T-cell (primary cell): ENCODE measurements at regions not wholly inside any gene's neighbourhood (a gene's known extent, or its start where the extent isn't known, plus 50 kb on each side); places are given as distances from the start of the nearest gene placed in this dataset.

Experiments used
- ATAC-seq, 4 experiments: fragments of 200-7000 bp in 3 of 4; fragments of 150-1000 bp in 1 of 4; cut with Tn5 transposase; replicated peaks in 1 of 4; 1 replicate in 3 of 4; 2 replicates in 1 of 4; pipeline ENCODE4 v1.10.0; 2021; ENCODE audit warnings: moderate library complexity in 3 of 4, mild to moderate bottlenecking in 2 of 4, moderate number of reproducible peaks in 1 of 4
- CTCF ChIA-PET, 2 donors: fragments of 300-600 bp; sonication (Branson Sonifier 250); formaldehyde crosslinking; loops; one replicate each; lab custom pipeline; 2022; ENCODE audit warnings: antibody characterized with exemption in 2 of 2; lab: Charles Lee
- POLR2A ChIA-PET, 2 donors: fragments of 300-600 bp; sonication (Branson Sonifier 250); formaldehyde crosslinking; loops; one replicate each; lab custom pipeline; 2022; ENCODE audit warnings: antibody characterized with exemption in 2 of 2; lab: Charles Lee
- DNase-seq, 35 experiments: peaks; one replicate each; pipeline versions ENCODE4 v3.0.0 to v3.0.0-alpha.2; 2013 to 2023
- H3K27ac ChIP-seq: one replicate; pipeline ENCODE4 v1.5.1; 2013; ENCODE audit warnings: low read length
- H3K27me3 ChIP-seq, 2 experiments: replicated peaks in 1 of 2; 1 replicate in 1 of 2; 2 replicates in 1 of 2; pipeline versions ENCODE4 v1.6.1 to v1.7.0; 2013; ENCODE audit warnings: low read length in 1 of 2, mixed read lengths in 1 of 2; ENCODE audit not compliant: control insufficient read depth in 2 of 2, insufficient read depth in 2 of 2; ENCODE audit errors: extremely low read depth in 1 of 2
- H3K36me3 ChIP-seq, 2 donors: 1 replicate in 1 of 2; 2 replicates in 1 of 2; pipeline versions ENCODE4 v1.6.1 to v1.7.0; 2013; ENCODE audit warnings: low read length in 1 of 2; ENCODE audit not compliant: control insufficient read depth in 2 of 2, insufficient read depth in 1 of 2; ENCODE audit errors: extremely low read depth in 1 of 2
- H3K4me1 ChIP-seq, 2 experiments: 1 replicate in 1 of 2; 2 replicates in 1 of 2; pipeline versions ENCODE4 v1.6.1 to v1.7.0; 2013; ENCODE audit warnings: low read length in 2 of 2, mixed read lengths in 1 of 2; ENCODE audit not compliant: insufficient read depth in 2 of 2, control insufficient read depth in 1 of 2; ENCODE audit errors: extremely low read depth in 1 of 2
- H3K4me3 ChIP-seq, 2 donors: 1 replicate in 1 of 2; 2 replicates in 1 of 2; pipeline versions ENCODE4 v1.5.1 to v1.7.0; 2013; ENCODE audit warnings: mild to moderate bottlenecking in 2 of 2, low read length in 1 of 2, moderate library complexity in 1 of 2; ENCODE audit not compliant: control insufficient read depth in 1 of 2; ENCODE audit errors: extremely low read depth in 1 of 2
- H3K9me3 ChIP-seq: 2 replicates; pipeline ENCODE4 v1.7.0; 2013
- H3K27ac Mint-ChIP-seq, 2 donors: one replicate each; pipeline ENCODE4 v1.8.0; 2020 to 2021; ENCODE audit warnings: mild to moderate bottlenecking in 2 of 2, mixed read lengths in 2 of 2
- H3K27me3 Mint-ChIP-seq, 2 donors: one replicate each; pipeline ENCODE4 v1.8.0; 2021 to 2022; ENCODE audit warnings: mixed read lengths in 2 of 2
- H3K36me3 Mint-ChIP-seq: one replicate; pipeline ENCODE4 v1.8.0; 2021; ENCODE audit warnings: mixed read lengths
- H3K4me1 Mint-ChIP-seq, 3 donors: one replicate each; pipeline ENCODE4 v1.8.0; 2020 to 2022; ENCODE audit warnings: mixed read lengths in 3 of 3, mild to moderate bottlenecking in 1 of 3
- H3K4me3 Mint-ChIP-seq, 3 donors: one replicate each; pipeline ENCODE4 v1.8.0; 2020 to 2022; ENCODE audit warnings: mild to moderate bottlenecking in 3 of 3, mixed read lengths in 3 of 3, moderate library complexity in 3 of 3
- H3K9me3 Mint-ChIP-seq, 3 donors: one replicate each; pipeline ENCODE4 v1.8.0; 2020 to 2022; ENCODE audit warnings: mixed read lengths in 3 of 3
- WGBS: methylation state at CpG from one replicate; pipeline ENCODE4 v1.1.5; 2013; ENCODE audit warnings: missing lambda C conversion rate; ENCODE audit not compliant: insufficient coverage; 5-methylcytosine and 5-hydroxymethylcytosine counted together

- H3K27ac Mint-ChIP-seq: no peak overlapping the region
- no peaks in the 10 kb centered on the region for H3K36me3 ChIP-seq
- H3K4me3 Mint-ChIP-seq: no peak overlapping the region
- H3K4me1 ChIP-seq: no peaks in the 10 kb centered on the region
- H3K27ac ChIP-seq: no peak overlapping the region
- no peaks in the 10 kb centered on the region for H3K4me1 Mint-ChIP-seq
- ChIA-PET POLR2A (interaction anchor here in 1 of 2 donors (0.7 kb wide), 1 partner anchor 92 kb away, joined by 3 read pairs; no protein-coding TSS in a partner anchor), CTCF (no interaction called here)
- peaks cover 0 to 3% of the 10 kb centered on the region in 2 experiments for H3K27me3 ChIP-seq
- H3K9me3 ChIP-seq: no peaks in the 10 kb centered on the region
- ATAC-seq (no peak), DNase-seq (no peak)
- no peaks in the 10 kb centered on the region for H3K9me3 Mint-ChIP-seq
- WGBS: 79% methylated on average over 4 of the region's 9 CpGs
- H3K36me3 Mint-ChIP-seq: no peaks in the 10 kb centered on the region
- peaks cover 16 to 19% of the 10 kb centered on the region in 2 donors for H3K27me3 Mint-ChIP-seq
- no peak overlapping the region for H3K4me3 ChIP-seq
These were observed 376.4 kb downstream of the INSIG2 start for GRCh38 chr2:118464546-118465265.

DNA sequence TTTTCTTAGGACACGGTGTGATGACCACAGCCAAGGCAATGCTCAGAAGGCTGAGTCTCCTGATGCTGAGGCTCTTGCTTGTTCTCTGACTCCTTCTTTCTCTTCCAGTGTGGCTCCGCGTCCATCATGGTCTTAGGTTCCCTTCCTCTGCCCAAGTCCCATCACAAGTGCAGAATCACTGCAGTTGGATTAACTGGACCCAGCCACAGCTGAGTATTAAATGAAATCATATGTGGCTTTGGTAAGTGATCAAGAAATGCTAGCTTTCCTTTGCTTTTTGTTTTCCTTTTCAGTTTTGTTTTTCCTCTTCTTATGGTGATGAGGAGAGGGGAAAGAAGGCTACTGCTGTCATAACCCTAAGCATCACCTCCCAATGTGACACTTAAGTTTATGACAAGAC is 375.8 kb downstream of the INSIG2 start:
- peaks cover 14 to 15% of the 10 kb centered on the region in 2 donors for H3K27me3 Mint-ChIP-seq
- ChIA-PET CTCF (no interaction called here), POLR2A (no interaction called here)
- Histone ChIP-seq H3K36me3 (no peaks in the 10 kb centered on the region), H3K9me3 (no peaks in the 10 kb centered on the region), H3K27ac (no peak overlapping the region), H3K27me3 (peaks cover 0 to 1% of the 10 kb centered on the region in 2 experiments), H3K4me3 (no peak overlapping the region), H3K4me1 (no peaks in the 10 kb centered on the region)
- H3K36me3 Mint-ChIP-seq: no peaks in the 10 kb centered on the region
- no peak overlapping the region for H3K27ac Mint-ChIP-seq
- 100% methylated on average over 1 of the region's 3 CpGs for WGBS
- ATAC-seq (no peak), DNase-seq (no peak)
- H3K9me3 Mint-ChIP-seq: no peaks in the 10 kb centered on the region
- no peaks in the 10 kb centered on the region for H3K4me1 Mint-ChIP-seq
- no peak overlapping the region for H3K4me3 Mint-ChIP-seq

DNA sequence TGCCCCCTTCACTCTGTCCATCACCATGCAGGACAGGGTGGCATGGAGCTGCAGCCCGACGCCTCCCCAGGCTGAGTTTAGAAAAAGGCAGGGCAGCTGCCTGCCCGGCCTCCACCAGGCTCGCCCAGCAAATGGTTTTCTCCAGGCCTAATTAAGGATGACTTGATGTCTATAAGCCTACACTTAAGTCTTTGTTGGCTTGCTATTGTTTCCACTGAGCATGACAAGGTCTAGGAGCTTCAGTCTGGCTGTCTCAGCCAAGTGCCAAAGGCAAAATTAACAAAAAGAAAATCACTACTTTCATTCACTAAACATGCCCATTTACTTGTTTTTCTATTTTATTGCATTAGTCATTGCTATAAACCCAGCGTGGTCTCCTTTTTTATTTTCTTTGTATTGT is 372.2 kb downstream of the INSIG2 start:
- Histone ChIP-seq H3K27ac (no peak overlapping the region), H3K36me3 (no peaks in the 10 kb centered on the region), H3K9me3 (no peaks in the 10 kb centered on the region), H3K4me1 (no peaks in the 10 kb centered on the region), H3K4me3 (no peak overlapping the region), H3K27me3 (peaks cover 0 to 13% of the 10 kb centered on the region in 2 experiments)
- ChIA-PET CTCF (no interaction called here), POLR2A (no interaction called here)
- Mint-ChIP-seq H3K36me3 (no peaks in the 10 kb centered on the region), H3K27me3 (peaks cover 27% of the 10 kb centered on the region in 2 donors), H3K9me3 (no peaks in the 10 kb centered on the region), H3K4me3 (no peak overlapping the region), H3K4me1 (no peaks in the 10 kb centered on the region), H3K27ac (no peak overlapping the region)
- ATAC-seq: no peak
- DNase-seq: no peak
- 80% methylated on average over 2 of the region's 5 CpGs for WGBS

- no peaks in the 10 kb centered on the region for H3K36me3 Mint-ChIP-seq
These were observed 371.2 kb downstream of the INSIG2 start for GRCh38 chr2:118459426-118459825.

GRCh38 chr2:118457951-118458350 is 369.7 kb downstream of the INSIG2 start:
- no peak overlapping the region for H3K27ac ChIP-seq
- Mint-ChIP-seq H3K27ac (no peak overlapping the region), H3K4me1 (no peaks in the 10 kb centered on the region), H3K4me3 (no peak overlapping the region), H3K27me3 (peaks cover 27 to 29% of the 10 kb centered on the region in 2 donors), H3K9me3 (no peaks in the 10 kb centered on the region), H3K36me3 (no peaks in the 10 kb centered on the region)
- DNase-seq (no peak), ATAC-seq (no peak)
- H3K4me3 ChIP-seq: no peak overlapping the region
- no peaks in the 10 kb centered on the region for H3K9me3 ChIP-seq
- H3K36me3 ChIP-seq: no peaks in the 10 kb centered on the region
- 88% methylated on average over 3 of the region's 3 CpGs for WGBS
- POLR2A ChIA-PET: no interaction called here
- H3K27me3 ChIP-seq: peaks cover 0 to 13% of the 10 kb centered on the region in 2 experiments
- CTCF ChIA-PET: interaction anchor here in 1 of 2 donors (0.6 kb wide), 1 partner anchor 90 kb away, joined by 3 read pairs; no protein-coding TSS in a partner anchor
- no peaks in the 10 kb centered on the region for H3K4me1 ChIP-seq

More at GRCh38 chr2:118459426-118459825, 371.2 kb downstream of the INSIG2 start:
- no CpG with 5 or more reads among the region's 1 CpG for WGBS
- Mint-ChIP-seq H3K4me1 (no peaks in the 10 kb centered on the region), H3K27me3 (peaks cover 27% of the 10 kb centered on the region in 2 donors), H3K27ac (no peak overlapping the region), H3K9me3 (no peaks in the 10 kb centered on the region), H3K4me3 (no peak overlapping the region)
- ATAC-seq (no peak), DNase-seq (no peak)
- ChIA-PET POLR2A (no interaction called here), CTCF (no interaction called here)
- Histone ChIP-seq H3K4me3 (no peak overlapping the region), H3K9me3 (no peaks in the 10 kb centered on the region), H3K27ac (no peak overlapping the region), H3K27me3 (peaks cover 0 to 13% of the 10 kb centered on the region in 2 experiments), H3K36me3 (no peaks in the 10 kb centered on the region), H3K4me1 (no peaks in the 10 kb centered on the region)

DNA sequence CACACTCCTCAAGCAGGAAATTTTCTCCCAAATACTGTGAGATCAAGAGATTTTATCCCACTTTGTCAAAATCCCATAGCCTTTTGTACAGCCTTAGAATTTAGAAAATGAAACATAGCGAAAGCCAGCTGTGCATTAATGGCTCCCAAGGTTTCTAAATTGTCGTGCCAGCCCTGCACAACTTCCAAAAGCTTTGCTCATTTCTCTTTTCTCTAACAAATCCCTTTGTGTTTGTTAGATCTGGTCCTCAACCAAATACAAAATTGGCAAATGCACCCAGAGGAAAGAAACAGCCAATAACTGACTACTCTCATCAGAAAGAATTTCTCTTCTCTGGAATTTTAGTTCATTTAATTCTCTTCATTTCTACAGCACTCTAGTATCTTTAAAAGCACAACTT is 361.1 kb downstream of the INSIG2 start:
- no peak overlapping the region for H3K27ac Mint-ChIP-seq
- no peaks in the 10 kb centered on the region for H3K9me3 ChIP-seq
- no peak overlapping the region for H3K27ac ChIP-seq
- POLR2A ChIA-PET: no interaction called here
- WGBS: 73% methylated on average over 2 of the region's 2 CpGs
- peaks cover 1 to 15% of the 10 kb centered on the region in 2 donors for H3K27me3 Mint-ChIP-seq
- H3K4me3 Mint-ChIP-seq: no peak overlapping the region
- no peaks in the 10 kb centered on the region for H3K27me3 ChIP-seq
- no peaks in the 10 kb centered on the region for H3K4me1 Mint-ChIP-seq
- no peaks in the 10 kb centered on the region for H3K36me3 ChIP-seq
- no peak overlapping the region for H3K4me3 ChIP-seq
- CTCF ChIA-PET: no interaction called here
- H3K36me3 Mint-ChIP-seq: no peaks in the 10 kb centered on the region
- no peaks in the 10 kb centered on the region for H3K9me3 Mint-ChIP-seq
- DNase-seq: no peak
- no peak for ATAC-seq
- H3K4me1 ChIP-seq: no peaks in the 10 kb centered on the region
